ENCODE measurements at regions not wholly inside any gene's neighbourhood (a gene's known extent, or its start where the extent isn't known, plus 50 kb on each side); places are given as distances from the start of the nearest gene placed in this dataset.

GRCh38 chr6:149179431-149179830, 138.1 kb upstream of the TAB2 start:
- Histone ChIP-seq H3K9ac (ENCODE audit: low read length) (no peak overlapping the region), H3K4me3 (ENCODE audit: low read depth, low read length, poor library complexity, severe bottlenecking) (no peak overlapping the region), H3F3A (ENCODE audit: insufficient read depth, low read length) (no peaks in the 10 kb centered on the region), H3K9me3 (ENCODE audit: low read length) (no peaks in the 10 kb centered on the region), H3K9me2 (ENCODE audit: low read depth, low read length) (no peaks in the 10 kb centered on the region), H3K36me3 (ENCODE audit: insufficient read depth, low read length) (no peaks in the 10 kb centered on the region), H3K4me1 (ENCODE audit: insufficient read depth, low read length, severe bottlenecking) (no peaks in the 10 kb centered on the region), H3K27me3 (ENCODE audit: insufficient read depth, low read length) (no peaks in the 10 kb centered on the region), H3K27ac (ENCODE audit: low read depth, low read length, poor library complexity, severe bottlenecking) (no peak overlapping the region), H4K20me1 (ENCODE audit: insufficient read depth, low read length) (no peaks in the 10 kb centered on the region), H2AFZ (ENCODE audit: low read length) (no peak overlapping the region), H3K4me2 (ENCODE audit: low read length) (no peak overlapping the region), H3K79me2 (ENCODE audit: insufficient read depth, low read length) (no peaks in the 10 kb centered on the region)
- TF ChIP-seq EZH2 (IDR thresholded peaks at IDR 0.05; ENCODE audit: borderline replicate concordance, low read length) (no peak), CTCF (IDR thresholded peaks at IDR 0.05; ENCODE audit: low read length) (no peak)

- no peak overlapping the region for H3K4me2 ChIP-seq (ENCODE audit: low read length)
- no peaks in the 10 kb centered on the region for H3K9me3 ChIP-seq (ENCODE audit: low read length)
- no peak overlapping the region for H2AFZ ChIP-seq (ENCODE audit: low read length)
- no peaks in the 10 kb centered on the region for H4K20me1 ChIP-seq (ENCODE audit: insufficient read depth, low read length)
- no peaks in the 10 kb centered on the region for H3K36me3 ChIP-seq (ENCODE audit: insufficient read depth, low read length)
- H3K4me1 ChIP-seq (ENCODE audit: insufficient read depth, low read length, severe bottlenecking), result no peaks in the 10 kb centered on the region
- TF ChIP-seq EZH2 (IDR thresholded peaks at IDR 0.05; ENCODE audit: borderline replicate concordance, low read length) (no peak), CTCF (IDR thresholded peaks at IDR 0.05; ENCODE audit: low read length) (no peak)
- H3K27me3 ChIP-seq (ENCODE audit: insufficient read depth, low read length), result no peaks in the 10 kb centered on the region
- no peaks in the 10 kb centered on the region for H3F3A ChIP-seq (ENCODE audit: insufficient read depth, low read length)
- H3K9me2 ChIP-seq (ENCODE audit: low read depth, low read length), result no peaks in the 10 kb centered on the region
- H3K4me3 ChIP-seq (ENCODE audit: low read depth, low read length, poor library complexity, severe bottlenecking), result no peak overlapping the region
- H3K9ac ChIP-seq (ENCODE audit: low read length), result no peak overlapping the region
- H3K27ac ChIP-seq (ENCODE audit: low read depth, low read length, poor library complexity, severe bottlenecking), result no peak overlapping the region
- no peaks in the 10 kb centered on the region for H3K79me2 ChIP-seq (ENCODE audit: insufficient read depth, low read length)
Observed at GRCh38 chr6:149181304-149181703, 136.2 kb upstream of the TAB2 start.

GRCh38 chr6:149182262-149182661, 135.2 kb upstream of the TAB2 start:
- Histone ChIP-seq H3K9me3 (ENCODE audit: low read length) (no peaks in the 10 kb centered on the region), H3K27me3 (ENCODE audit: insufficient read depth, low read length) (no peaks in the 10 kb centered on the region), H3K36me3 (ENCODE audit: insufficient read depth, low read length) (no peaks in the 10 kb centered on the region), H4K20me1 (ENCODE audit: insufficient read depth, low read length) (no peaks in the 10 kb centered on the region), H3K4me3 (ENCODE audit: low read depth, low read length, poor library complexity, severe bottlenecking) (no peak overlapping the region), H3K9ac (ENCODE audit: low read length) (no peak overlapping the region), H3K9me2 (ENCODE audit: low read depth, low read length) (no peaks in the 10 kb centered on the region), H3K4me1 (ENCODE audit: insufficient read depth, low read length, severe bottlenecking) (no peaks in the 10 kb centered on the region), H3F3A (ENCODE audit: insufficient read depth, low read length) (no peaks in the 10 kb centered on the region), H2AFZ (ENCODE audit: low read length) (no peak overlapping the region), H3K79me2 (ENCODE audit: insufficient read depth, low read length) (no peaks in the 10 kb centered on the region), H3K27ac (ENCODE audit: low read depth, low read length, poor library complexity, severe bottlenecking) (no peak overlapping the region), H3K4me2 (ENCODE audit: low read length) (no peak overlapping the region)
- TF ChIP-seq CTCF (IDR thresholded peaks at IDR 0.05; ENCODE audit: low read length) (no peak), EZH2 (IDR thresholded peaks at IDR 0.05; ENCODE audit: borderline replicate concordance, low read length) (no peak)
